MM.1S (cell line): ENCODE measurements at regions not wholly inside any gene's neighbourhood (a gene's known extent, or its start where the extent isn't known, plus 50 kb on each side); places are given as distances from the start of the nearest gene placed in this dataset.

ENCODE experiments used
- DNase-seq: peaks from one replicate; pipeline ENCODE4 v3.0.0-alpha.2; 2015
- H2AFZ ChIP-seq: fragments of 300-600 bp; sonication (generic); 2 replicates; pipeline ENCODE4 v1.6.0; 2016; ENCODE audit warnings: antibody characterized with exemption, low read length
- H3F3A ChIP-seq: fragments of 300-600 bp; sonication (generic); 2 replicates; pipeline ENCODE4 v1.6.1; 2016; ENCODE audit warnings: mild to moderate bottlenecking, antibody characterized with exemption, low read length, moderate library complexity, mixed read lengths; ENCODE audit not compliant: insufficient read depth
- H3K27ac ChIP-seq: fragments of 300-600 bp; sonication (generic); 2 replicates; pipeline ENCODE4 v1.5.1; 2016; ENCODE audit warnings: mild to moderate bottlenecking, low read length
- H3K27me3 ChIP-seq: fragments of 300-600 bp; sonication (generic); replicated peaks from 2 replicates; pipeline ENCODE4 v1.6.0; 2016; ENCODE audit warnings: low read length; ENCODE audit not compliant: insufficient read depth
- H3K36me3 ChIP-seq: fragments of 300-600 bp; sonication (generic); replicated peaks from 2 replicates; pipeline ENCODE4 v1.6.1; 2016; ENCODE audit warnings: mild to moderate bottlenecking, low read length, mixed read lengths; ENCODE audit not compliant: insufficient read depth
- H3K4me1 ChIP-seq: fragments of 300-600 bp; sonication (generic); 2 replicates; pipeline ENCODE4 v1.6.1; 2016; ENCODE audit warnings: low read length, mixed read lengths
- H3K4me2 ChIP-seq: fragments of 300-600 bp; sonication (generic); 2 replicates; pipeline ENCODE4 v1.6.0; 2016; ENCODE audit warnings: low read depth, low read length
- H3K4me3 ChIP-seq: fragments of 300-600 bp; sonication (generic); 2 replicates; pipeline ENCODE4 v1.5.1; 2016; ENCODE audit warnings: low read length, mixed read lengths
- H3K79me2 ChIP-seq: fragments of 300-600 bp; sonication (generic); 2 replicates; pipeline ENCODE4 v1.6.1; 2016; ENCODE audit warnings: mixed run types, low read length, mixed read lengths
- H3K9ac ChIP-seq: fragments of 300-600 bp; sonication (generic); 2 replicates; pipeline ENCODE4 v1.6.1; 2016; ENCODE audit warnings: low read length, mixed read lengths
- H3K9me2 ChIP-seq: fragments of 300-600 bp; sonication (generic); replicated peaks from 2 replicates; pipeline ENCODE4 v1.6.1; 2016; ENCODE audit warnings: mild to moderate bottlenecking, low read length, mixed read lengths; ENCODE audit not compliant: insufficient read depth
- H3K9me3 ChIP-seq: fragments of 300-600 bp; sonication (generic); replicated peaks from 2 replicates; pipeline ENCODE4 v1.6.1; 2016; ENCODE audit warnings: mild to moderate bottlenecking, low read length, mixed read lengths; ENCODE audit not compliant: insufficient read depth
- H4K20me1 ChIP-seq: fragments of 300-600 bp; sonication (generic); 2 replicates; pipeline ENCODE4 v1.6.1; 2016; ENCODE audit warnings: mild to moderate bottlenecking, low read length, moderate library complexity, mixed read lengths; ENCODE audit not compliant: insufficient read depth
- CTCF ChIP-seq: fragments of 300-600 bp; sonication (generic); IDR thresholded peaks from 2 replicates; pipeline ENCODE4 v1.5.1; 2016; ENCODE audit warnings: antibody characterized with exemption, low read length, mixed read lengths
- EZH2 ChIP-seq: fragments of 300-600 bp; sonication (generic); optimal IDR thresholded peaks from 2 replicates; pipeline ENCODE3; 2017; ENCODE audit warnings: low read depth, mild to moderate bottlenecking, antibody characterized with exemption, low read length, mixed read lengths
- EZH2phosphoT487 ChIP-seq: fragments of 300-600 bp; sonication (generic); IDR thresholded peaks from 2 replicates; pipeline ENCODE4 v1.6.1; 2018; ENCODE audit warnings: antibody characterized with exemption, low read length

- H3K9me3 ChIP-seq, result no peaks in the 10 kb centered on the region
- no peak overlapping the region for H3K4me3 ChIP-seq
- no peak overlapping the region for H3K4me2 ChIP-seq
- H3F3A ChIP-seq, result no peaks in the 10 kb centered on the region
- no peaks in the 10 kb centered on the region for H3K27me3 ChIP-seq
- no peak overlapping the region for H2AFZ ChIP-seq
- H3K4me1 ChIP-seq, result no peaks in the 10 kb centered on the region
- no peaks in the 10 kb centered on the region for H3K79me2 ChIP-seq
- no peaks in the 10 kb centered on the region for H3K9me2 ChIP-seq
- H3K27ac ChIP-seq, result no peak overlapping the region
- TF ChIP-seq EZH2phosphoT487 (no peak), EZH2 (no peak), CTCF (no peak)
- no peak overlapping the region for H3K9ac ChIP-seq
- no peaks in the 10 kb centered on the region for H4K20me1 ChIP-seq
- H3K36me3 ChIP-seq, result no peaks in the 10 kb centered on the region
- DNase-seq, result no peak
Measured at GRCh38 chr10:128221117-128221516, 94.9 kb upstream of the MKI67 start.

GRCh38 chr10:128221807-128222206 is 95.6 kb upstream of the MKI67 start:
- H4K20me1 ChIP-seq, result no peaks in the 10 kb centered on the region

GRCh38 chr10:128222332-128222849 is 96.2 kb upstream of the MKI67 start:
- H3K27ac ChIP-seq, result no peak overlapping the region
- no peaks in the 10 kb centered on the region for H3K9me3 ChIP-seq
- no peak overlapping the region for H3K4me2 ChIP-seq
- DNase-seq, result no peak
- H3K79me2 ChIP-seq, result no peaks in the 10 kb centered on the region
- H2AFZ ChIP-seq, result no peak overlapping the region
- no peaks in the 10 kb centered on the region for H4K20me1 ChIP-seq
- H3K9ac ChIP-seq, result no peak overlapping the region
- H3K36me3 ChIP-seq, result no peaks in the 10 kb centered on the region
- no peaks in the 10 kb centered on the region for H3K27me3 ChIP-seq
- H3K4me1 ChIP-seq, result no peaks in the 10 kb centered on the region
- TF ChIP-seq CTCF (no peak), EZH2phosphoT487 (no peak), EZH2 (no peak)
- no peaks in the 10 kb centered on the region for H3F3A ChIP-seq
- no peaks in the 10 kb centered on the region for H3K9me2 ChIP-seq
- no peak overlapping the region for H3K4me3 ChIP-seq

More at GRCh38 chr10:128221807-128222206, 95.6 kb upstream of the MKI67 start:
- no peak overlapping the region for H3K4me3 ChIP-seq
- H3K4me2 ChIP-seq, result no peak overlapping the region
- no peaks in the 10 kb centered on the region for H3K9me3 ChIP-seq
- no peak overlapping the region for H3K27ac ChIP-seq
- TF ChIP-seq CTCF, result no peak
- no peak for TF ChIP-seq EZH2phosphoT487
- TF ChIP-seq EZH2, result no peak
- H3K9me2 ChIP-seq, result no peaks in the 10 kb centered on the region
- H3K36me3 ChIP-seq, result no peaks in the 10 kb centered on the region
- H3F3A ChIP-seq, result no peaks in the 10 kb centered on the region
- no peaks in the 10 kb centered on the region for H3K4me1 ChIP-seq
- no peaks in the 10 kb centered on the region for H3K27me3 ChIP-seq
- no peaks in the 10 kb centered on the region for H3K79me2 ChIP-seq
- no peak for DNase-seq
- H3K9ac ChIP-seq, result no peak overlapping the region
- no peak overlapping the region for H2AFZ ChIP-seq
